Colonic mucosa (tissue), 4 donors: ENCODE measurements at regions not wholly inside any gene's neighbourhood (a gene's known extent, or its start where the extent isn't known, plus 50 kb on each side); places are given as distances from the start of the nearest gene placed in this dataset.

Experiments
- DNase-seq: peaks from one replicate; pipeline ENCODE4 v3.0.0-alpha.2; 2020
- H3K27ac ChIP-seq: fragments of 200-600 bp; one replicate; pipeline ENCODE4 v1.8.0; 2021
- H3K27me3 ChIP-seq: fragments of 200-600 bp; one replicate; pipeline ENCODE4 v1.8.0; 2021
- H3K36me3 ChIP-seq: fragments of 200-600 bp; one replicate; pipeline ENCODE4 v1.8.0; 2021
- H3K4me1 ChIP-seq: fragments of 200-600 bp; one replicate; pipeline ENCODE4 v1.8.0; 2021; ENCODE audit warnings: mild to moderate bottlenecking
- H3K4me3 ChIP-seq: fragments of 200-600 bp; one replicate; pipeline ENCODE4 v1.8.0; 2021
- H3K9ac ChIP-seq, 2 donors: one replicate each; pipeline ENCODE4 v1.7.0; 2013; ENCODE audit warnings: control low read depth in 2 of 2, low read depth in 2 of 2, low read length in 2 of 2
- H3K9me3 ChIP-seq: fragments of 200-600 bp; one replicate; pipeline ENCODE4 v1.8.0; 2021
- intact Hi-C: fragments of 100-400 bp; cut with DNase I; formaldehyde crosslinking; loops from one replicate; pipeline ENCODE4 v1.14.1; 2022
- TF ChIP-seq, protein P1 (sequence below): fragments of 200-600 bp; IDR thresholded peaks from one replicate; pipeline ENCODE4 v1.8.0; 2022; ENCODE audit warnings: antibody characterized with exemption, mild to moderate bottlenecking
- donor health status: healthy.
- donor health status: DM: no; HTN: no; CAD: no.
- donor health status: DM: no; HTN: no; CAD: no.

DNA sequence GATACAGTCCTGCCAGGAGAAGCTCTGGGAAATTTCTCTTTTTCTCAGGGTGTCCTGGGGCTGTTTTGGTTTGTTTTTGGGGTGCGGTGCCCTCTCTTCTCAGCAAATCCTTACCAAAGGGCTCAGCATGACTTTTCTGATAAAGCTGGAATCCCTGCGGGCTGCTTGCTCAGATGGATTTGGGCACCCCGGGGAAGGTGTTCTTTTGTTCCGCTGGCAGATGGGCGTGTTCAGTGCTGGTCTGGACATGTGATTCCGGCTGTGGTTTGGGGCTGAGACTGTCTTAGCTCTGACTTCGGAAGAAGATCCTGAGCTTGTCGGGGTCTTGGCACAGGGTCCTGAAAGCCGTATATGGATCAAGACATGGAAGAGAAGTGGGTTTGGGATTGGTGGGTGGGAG lies 134.2 kb upstream of the SPRED2 start:
- H3K9ac ChIP-seq = no peak overlapping the region
- H3K27me3 ChIP-seq = no peaks in the 10 kb centered on the region
- TF ChIP-seq, protein P1, sequence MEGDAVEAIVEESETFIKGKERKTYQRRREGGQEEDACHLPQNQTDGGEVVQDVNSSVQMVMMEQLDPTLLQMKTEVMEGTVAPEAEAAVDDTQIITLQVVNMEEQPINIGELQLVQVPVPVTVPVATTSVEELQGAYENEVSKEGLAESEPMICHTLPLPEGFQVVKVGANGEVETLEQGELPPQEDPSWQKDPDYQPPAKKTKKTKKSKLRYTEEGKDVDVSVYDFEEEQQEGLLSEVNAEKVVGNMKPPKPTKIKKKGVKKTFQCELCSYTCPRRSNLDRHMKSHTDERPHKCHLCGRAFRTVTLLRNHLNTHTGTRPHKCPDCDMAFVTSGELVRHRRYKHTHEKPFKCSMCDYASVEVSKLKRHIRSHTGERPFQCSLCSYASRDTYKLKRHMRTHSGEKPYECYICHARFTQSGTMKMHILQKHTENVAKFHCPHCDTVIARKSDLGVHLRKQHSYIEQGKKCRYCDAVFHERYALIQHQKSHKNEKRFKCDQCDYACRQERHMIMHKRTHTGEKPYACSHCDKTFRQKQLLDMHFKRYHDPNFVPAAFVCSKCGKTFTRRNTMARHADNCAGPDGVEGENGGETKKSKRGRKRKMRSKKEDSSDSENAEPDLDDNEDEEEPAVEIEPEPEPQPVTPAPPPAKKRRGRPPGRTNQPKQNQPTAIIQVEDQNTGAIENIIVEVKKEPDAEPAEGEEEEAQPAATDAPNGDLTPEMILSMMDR = no peak
- no peaks in the 10 kb centered on the region for H3K9me3 ChIP-seq
- H3K27ac ChIP-seq = no peak overlapping the region
- no peaks in the 10 kb centered on the region for H3K36me3 ChIP-seq
- H3K4me1 ChIP-seq = no peaks in the 10 kb centered on the region
- DNase-seq = no peak
- intact Hi-C loops = no loop called here
- no peak overlapping the region for H3K4me3 ChIP-seq

- H3K9me3 ChIP-seq = no peaks in the 10 kb centered on the region
- TF ChIP-seq, protein P1 = no peak
- DNase-seq = no peak
- no peak overlapping the region for H3K4me3 ChIP-seq
- H3K4me1 ChIP-seq = no peaks in the 10 kb centered on the region
- H3K9ac ChIP-seq = no peak overlapping the region
- no peak overlapping the region for H3K27ac ChIP-seq
- no peaks in the 10 kb centered on the region for H3K36me3 ChIP-seq
- intact Hi-C loops = no loop called here
- H3K27me3 ChIP-seq = no peaks in the 10 kb centered on the region
Measured at GRCh38 chr2:65565681-65566080, 133.3 kb upstream of the SPRED2 start.

DNA sequence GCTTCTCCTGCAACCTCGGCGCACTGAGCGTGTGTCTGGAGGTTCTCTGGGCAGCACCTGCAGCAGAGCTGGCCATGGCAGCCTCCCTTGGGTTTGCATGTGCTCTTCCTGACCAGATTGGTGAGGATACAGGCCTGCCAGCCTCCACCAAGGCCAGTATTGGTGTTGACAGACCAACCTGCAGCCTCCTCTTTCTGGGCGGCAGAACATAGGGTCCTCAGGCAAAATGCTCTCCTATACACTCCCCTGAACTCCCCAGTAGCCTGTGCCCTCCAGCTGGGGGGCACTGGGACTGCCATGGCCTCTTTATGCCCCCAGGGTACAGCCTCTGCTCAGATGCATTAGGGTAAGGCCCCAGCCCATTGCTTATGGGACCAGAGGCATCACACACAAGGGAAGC lies 131.9 kb upstream of the SPRED2 start:
- H3K9ac ChIP-seq = no peak overlapping the region
- intact Hi-C loops = no loop called here
- no peaks in the 10 kb centered on the region for H3K4me1 ChIP-seq
- no peaks in the 10 kb centered on the region for H3K27me3 ChIP-seq
- TF ChIP-seq, protein P1 = no peak
- H3K27ac ChIP-seq = no peak overlapping the region
- H3K4me3 ChIP-seq = no peak overlapping the region
- no peaks in the 10 kb centered on the region for H3K9me3 ChIP-seq
- H3K36me3 ChIP-seq = no peaks in the 10 kb centered on the region
- no peak for DNase-seq

- TF ChIP-seq, protein P1 = no peak
- no peaks in the 10 kb centered on the region for H3K4me1 ChIP-seq
- no peak overlapping the region for H3K27ac ChIP-seq
- no peaks in the 10 kb centered on the region for H3K9me3 ChIP-seq
- no peak for DNase-seq
- H3K36me3 ChIP-seq = no peaks in the 10 kb centered on the region
- H3K9ac ChIP-seq = no peak overlapping the region
- no peaks in the 10 kb centered on the region for H3K27me3 ChIP-seq
- H3K4me3 ChIP-seq = no peak overlapping the region
- intact Hi-C loops = no loop called here
Measured at GRCh38 chr2:65562890-65563289, 130.5 kb upstream of the SPRED2 start.

- Histone ChIP-seq H3K27ac (no peak overlapping the region), H3K4me1 (no peaks in the 10 kb centered on the region), H3K36me3 (no peaks in the 10 kb centered on the region), H3K9ac (no peak overlapping the region), H3K27me3 (no peaks in the 10 kb centered on the region), H3K4me3 (no peak overlapping the region), H3K9me3 (no peaks in the 10 kb centered on the region)
- DNase-seq = no peak
- TF ChIP-seq, protein P1 = no peak
- intact Hi-C loops = loop anchor here (5.0 kb wide), 1 partner anchor 116 kb away; no protein-coding TSS in a partner anchor
Measured at GRCh38 chr2:65558743-65559142, 126.3 kb upstream of the SPRED2 start.
